Adrenal gland (tissue), 5 donors: ENCODE measurements at regions not wholly inside any gene's neighbourhood (a gene's known extent, or its start where the extent isn't known, plus 50 kb on each side); places are given as distances from the start of the nearest gene placed in this dataset.

Experiments
- CTCF ChIP-seq, 6 experiments: fragments of 450-650 bp in 4 of 6; fragments of 200-600 bp in 2 of 6; sonication (generic) in 1 of 6; IDR thresholded peaks; 1 replicate in 5 of 6; 2 replicates in 1 of 6; pipeline versions ENCODE4 v1.5.1 to v1.8.0; 2016 to 2021; ENCODE audit warnings: antibody characterized with exemption in 6 of 6, mild to moderate bottlenecking in 2 of 6, moderate library complexity in 1 of 6
- POLR2A ChIP-seq, 2 donors: fragments of 450-650 bp; IDR thresholded peaks; one replicate each; pipeline ENCODE4 v1.6.1; 2017; ENCODE audit warnings: antibody characterized with exemption in 2 of 2, mild to moderate bottlenecking in 2 of 2, moderate library complexity in 1 of 2
- donor health status: DM: no; HTN: no; CAD: no.

- TF ChIP-seq CTCF (IDR thresholded peaks at IDR 0.05) = no peak
- no peak for TF ChIP-seq POLR2A (IDR thresholded peaks at IDR 0.05)
Observed at GRCh38 chr3:13143381-13144004, 70.3 kb upstream of the IQSEC1 start.
